Neuronal stem cell (in vitro differentiated cells): ENCODE measurements at regions not wholly inside any gene's neighbourhood (a gene's known extent, or its start where the extent isn't known, plus 50 kb on each side); places are given as distances from the start of the nearest gene placed in this dataset.

Source experiments
- DNase-seq: peaks from one replicate; pipeline ENCODE4 v3.0.0-alpha.2; 2013; ENCODE audit warnings: low spot score
- H2AFZ ChIP-seq: one replicate; pipeline ENCODE4 v1.6.1; 2013; ENCODE audit warnings: mild to moderate bottlenecking, low read length, inconsistent platforms
- H2AK5ac ChIP-seq: 2 replicates; pipeline ENCODE4 v1.6.1; 2013; ENCODE audit warnings: low read depth, mild to moderate bottlenecking, inconsistent platforms, low read length, moderate library complexity, mixed read lengths
- H2BK120ac ChIP-seq: 2 replicates; pipeline ENCODE4 v1.6.1; 2013; ENCODE audit warnings: low read depth, mild to moderate bottlenecking, inconsistent platforms, low read length, moderate library complexity, mixed read lengths
- H2BK12ac ChIP-seq: one replicate; pipeline ENCODE4 v1.6.1; 2013; ENCODE audit warnings: low read length, inconsistent platforms
- H2BK15ac ChIP-seq: 2 replicates; pipeline ENCODE4 v1.6.1; 2013; ENCODE audit warnings: mild to moderate bottlenecking, low read length, inconsistent platforms, mixed read lengths
- H2BK5ac ChIP-seq: one replicate; pipeline ENCODE4 v1.6.1; 2013; ENCODE audit warnings: inconsistent platforms, mild to moderate bottlenecking, low read length, moderate library complexity
- H3K14ac ChIP-seq: one replicate; pipeline ENCODE4 v1.6.1; 2013; ENCODE audit warnings: low read length, inconsistent platforms
- H3K18ac ChIP-seq: 2 replicates; pipeline ENCODE4 v1.6.1; 2013; ENCODE audit warnings: low read length, inconsistent platforms
- H3K23ac ChIP-seq: 2 replicates; pipeline ENCODE4 v1.6.1; 2013; ENCODE audit warnings: low read depth, mild to moderate bottlenecking, mixed read lengths, low read length, inconsistent platforms; ENCODE audit not compliant: poor library complexity
- H3K27ac ChIP-seq: replicated peaks from 3 replicates; pipeline ENCODE4 v1.5.1; 2013; ENCODE audit warnings: low read length, inconsistent platforms
- H3K27me3 ChIP-seq, 3 experiments: 2 replicates each; pipeline ENCODE4 v1.6.1; 2013; ENCODE audit warnings: low read length in 3 of 3, mild to moderate bottlenecking in 2 of 3, inconsistent platforms in 1 of 3, low read depth in 1 of 3, mixed read lengths in 1 of 3, moderate library complexity in 1 of 3; ENCODE audit not compliant: control insufficient read depth in 3 of 3, insufficient read depth in 3 of 3
- H3K36me3 ChIP-seq, 2 donors: replicated peaks in 1 of 2; 2 replicates each; pipeline ENCODE4 v1.6.1; 2013; ENCODE audit warnings: low read length in 2 of 2; ENCODE audit not compliant: control insufficient read depth in 2 of 2, insufficient read depth in 2 of 2
- H3K4ac ChIP-seq: 2 replicates; pipeline ENCODE4 v1.6.1; 2013; ENCODE audit warnings: inconsistent platforms, mild to moderate bottlenecking, low read length, moderate library complexity
- H3K4me1 ChIP-seq, 2 donors: 1 replicate in 1 of 2; 2 replicates in 1 of 2; pipeline ENCODE4 v1.6.1; 2013; ENCODE audit warnings: low read length in 2 of 2, low read depth in 1 of 2; ENCODE audit not compliant: control insufficient read depth in 2 of 2, insufficient read depth in 1 of 2
- H3K4me2 ChIP-seq: one replicate; pipeline ENCODE4 v1.6.1; 2013; ENCODE audit warnings: mild to moderate bottlenecking, low read length, inconsistent platforms; ENCODE audit not compliant: insufficient read depth, poor library complexity, severe bottlenecking
- H3K4me3 ChIP-seq, 2 donors: 2 replicates each; pipeline ENCODE4 v1.5.1; 2013; ENCODE audit warnings: low read length in 2 of 2, mild to moderate bottlenecking in 2 of 2, inconsistent platforms in 1 of 2, moderate library complexity in 1 of 2
- H3K79me1 ChIP-seq: one replicate; pipeline ENCODE4 v1.6.1; 2013; ENCODE audit warnings: low read depth, mild to moderate bottlenecking, inconsistent platforms, low read length, moderate library complexity
- H3K9ac ChIP-seq: one replicate; pipeline ENCODE4 v1.6.1; 2013; ENCODE audit warnings: mild to moderate bottlenecking, low read depth, low read length, inconsistent platforms; ENCODE audit not compliant: poor library complexity
- H3K9me3 ChIP-seq, 2 donors: replicated peaks in 1 of 2; 2 replicates each; pipeline versions ENCODE3 to v1.6.1; 2013; ENCODE audit warnings: low read length in 2 of 2, mild to moderate bottlenecking in 2 of 2, inconsistent platforms in 1 of 2, low read depth in 1 of 2, mixed read lengths in 1 of 2, moderate library complexity in 1 of 2; ENCODE audit not compliant: control insufficient read depth in 2 of 2, insufficient read depth in 1 of 2
- H4K8ac ChIP-seq: one replicate; pipeline ENCODE4 v1.6.1; 2013; ENCODE audit warnings: low read depth, mild to moderate bottlenecking, inconsistent platforms, low read length, moderate library complexity
- H4K91ac ChIP-seq: one replicate; pipeline ENCODE4 v1.6.1; 2013; ENCODE audit warnings: low read length, low read depth, mild to moderate bottlenecking, inconsistent platforms; ENCODE audit not compliant: poor library complexity
- WGBS, 2 donors: extraction: QIAGEN DNeasy Blood & Tissue Kit; methylation state at CpG; one replicate each; pipeline ENCODE4 v1.1.7; 2013; ENCODE audit warnings: missing lambda C conversion rate in 2 of 2, mixed read lengths in 1 of 2; ENCODE audit not compliant: insufficient read length in 2 of 2, insufficient replicate concordance in 1 of 2; ENCODE audit errors: extremely low coverage in 2 of 2; 5-methylcytosine and 5-hydroxymethylcytosine counted together

GRCh38 chr2:121137571-121137970 is 147.4 kb downstream of the TFCP2L1 start:
- H2AFZ ChIP-seq = no peak overlapping the region
- H3K4me1 ChIP-seq = no peaks in the 10 kb centered on the region
- WGBS, 2 donors = no CpG with 5 or more reads among the region's 7 CpGs
- H4K91ac ChIP-seq = no peak overlapping the region
- no peaks in the 10 kb centered on the region for H3K36me3 ChIP-seq
- H3K18ac ChIP-seq = no peak overlapping the region
- H3K27ac ChIP-seq = no peak overlapping the region
- no peak overlapping the region for H3K4me2 ChIP-seq
- no peak overlapping the region for H2BK12ac ChIP-seq
- no peak overlapping the region for H3K14ac ChIP-seq
- no peak for DNase-seq
- H3K23ac ChIP-seq = no peak overlapping the region
- no peak overlapping the region for H2BK5ac ChIP-seq
- H2BK120ac ChIP-seq = no peak overlapping the region
- no peak overlapping the region for H3K9ac ChIP-seq
- H3K9me3 ChIP-seq = peaks cover 0 to 8% of the 10 kb centered on the region in 2 donors
- H3K4ac ChIP-seq = no peak overlapping the region
- no peak overlapping the region for H4K8ac ChIP-seq
- no peak overlapping the region for H2AK5ac ChIP-seq
- no peaks in the 10 kb centered on the region for H3K79me1 ChIP-seq
- no peak overlapping the region for H3K4me3 ChIP-seq
- H3K27me3 ChIP-seq = peaks cover 0 to 7% (median 0%) of the 10 kb centered on the region in 3 experiments
- H2BK15ac ChIP-seq = no peak overlapping the region

- Histone ChIP-seq H3K4me3 (no peak overlapping the region), H2BK12ac (no peak overlapping the region), H3K4me1 (peaks cover 0 to 3% of the 10 kb centered on the region in 2 donors), H3K9ac (no peak overlapping the region), H3K9me3 (peaks cover 0 to 6% of the 10 kb centered on the region in 2 donors), H3K14ac (no peak overlapping the region), H2BK15ac (no peak overlapping the region), H4K91ac (no peak overlapping the region), H3K36me3 (no peaks in the 10 kb centered on the region), H3K79me1 (no peaks in the 10 kb centered on the region), H2AFZ (no peak overlapping the region), H3K23ac (no peak overlapping the region), H4K8ac (no peak overlapping the region), H2BK120ac (no peak overlapping the region), H3K4me2 (no peak overlapping the region), H3K4ac (no peak overlapping the region), H3K18ac (no peak overlapping the region), H2BK5ac (no peak overlapping the region), H2AK5ac (no peak overlapping the region), H3K27me3 (no peaks in the 10 kb centered on the region), H3K27ac (no peak overlapping the region)
- no peak for DNase-seq
- no CpG with 5 or more reads among the region's 3 CpGs for WGBS, 2 donors
Measured at GRCh38 chr2:121140734-121141133, 144.3 kb downstream of the TFCP2L1 start.

- Histone ChIP-seq H3K27me3 (no peaks in the 10 kb centered on the region), H3K4me1 (peaks cover 0 to 3% of the 10 kb centered on the region in 2 donors), H3K4ac (no peak overlapping the region), H2AFZ (no peak overlapping the region), H3K27ac (no peak overlapping the region), H3K14ac (peak overlapping the region; percentile 73), H3K4me2 (no peak overlapping the region), H2BK5ac (no peak overlapping the region), H2BK120ac (no peak overlapping the region), H3K9me3 (peaks cover 0 to 6% of the 10 kb centered on the region in 2 donors), H4K8ac (no peak overlapping the region), H3K79me1 (no peaks in the 10 kb centered on the region), H2BK12ac (no peak overlapping the region), H3K18ac (peak overlapping the region; percentile 35), H3K4me3 (no peak overlapping the region), H4K91ac (no peak overlapping the region), H2BK15ac (no peak overlapping the region), H2AK5ac (peak overlapping the region; percentile 59), H3K36me3 (no peaks in the 10 kb centered on the region), H3K9ac (no peak overlapping the region), H3K23ac (no peak overlapping the region)
- DNase-seq = no peak
- no CpG with 5 or more reads among the region's 2 CpGs for WGBS, 2 donors
Measured at GRCh38 chr2:121142452-121142851, 142.6 kb downstream of the TFCP2L1 start.

GRCh38 chr2:121144111-121144510 is 140.9 kb downstream of the TFCP2L1 start:
- H3K4me1 ChIP-seq = peaks cover 0 to 3% of the 10 kb centered on the region in 2 donors
- H3K18ac ChIP-seq = no peak overlapping the region
- no peak overlapping the region for H3K4me2 ChIP-seq
- no peaks in the 10 kb centered on the region for H3K36me3 ChIP-seq
- no peaks in the 10 kb centered on the region for H3K79me1 ChIP-seq
- H3K14ac ChIP-seq = no peak overlapping the region
- H3K27me3 ChIP-seq = no peaks in the 10 kb centered on the region
- H3K4me3 ChIP-seq = peak overlapping the region in 1 of 2 donors; percentile 51
- H4K91ac ChIP-seq = no peak overlapping the region
- peaks cover 0 to 6% of the 10 kb centered on the region in 2 donors for H3K9me3 ChIP-seq
- no peak overlapping the region for H2AFZ ChIP-seq
- no peak overlapping the region for H2BK120ac ChIP-seq
- no CpG with 5 or more reads among the region's 7 CpGs for WGBS, 2 donors
- H2AK5ac ChIP-seq = no peak overlapping the region
- H2BK12ac ChIP-seq = no peak overlapping the region
- no peak overlapping the region for H2BK5ac ChIP-seq
- no peak overlapping the region for H3K23ac ChIP-seq
- H4K8ac ChIP-seq = no peak overlapping the region
- H3K4ac ChIP-seq = no peak overlapping the region
- no peak overlapping the region for H3K27ac ChIP-seq
- H3K9ac ChIP-seq = no peak overlapping the region
- no peak overlapping the region for H2BK15ac ChIP-seq
- DNase-seq = no peak
